ENCODE measurements at regions not wholly inside any gene's neighbourhood (a gene's known extent, or its start where the extent isn't known, plus 50 kb on each side); places are given as distances from the start of the nearest gene placed in this dataset.

DNA sequence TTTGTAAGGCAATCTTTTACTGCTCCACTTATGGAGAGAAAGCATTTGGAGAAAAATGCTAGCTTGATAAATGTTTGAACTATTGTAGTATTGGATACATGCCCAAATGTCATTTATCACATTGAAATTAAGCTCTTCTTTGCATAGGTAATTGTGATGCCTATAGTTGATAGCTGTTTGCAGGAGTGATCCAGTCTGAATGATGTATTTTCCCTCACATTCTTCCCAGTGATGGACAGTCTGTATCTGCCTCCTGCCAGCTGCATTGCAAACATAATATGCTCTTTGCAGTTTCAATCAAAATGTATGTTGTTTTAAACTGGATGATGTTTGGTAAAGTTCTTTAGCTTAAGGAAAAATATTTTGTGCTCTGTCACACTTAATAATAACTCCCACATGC is 89.8 kb downstream of the EDNRB start:
- Histone ChIP-seq H3K4me3 (ENCODE audit: low read depth, low read length) (no peak overlapping the region), H3K36me3 (ENCODE audit: control insufficient read depth, insufficient read depth, low read length) (no peaks in the 10 kb centered on the region), H3K27me3 (ENCODE audit: control insufficient read depth, insufficient read depth, low read length) (no peaks in the 10 kb centered on the region)
- no peak for DNase-seq (ENCODE audit: low read depth)
- TF ChIP-seq CTCF (IDR thresholded peaks at IDR 0.05; ENCODE audit: insufficient read depth, low read length, poor library complexity, severe bottlenecking), result no peak

DNA sequence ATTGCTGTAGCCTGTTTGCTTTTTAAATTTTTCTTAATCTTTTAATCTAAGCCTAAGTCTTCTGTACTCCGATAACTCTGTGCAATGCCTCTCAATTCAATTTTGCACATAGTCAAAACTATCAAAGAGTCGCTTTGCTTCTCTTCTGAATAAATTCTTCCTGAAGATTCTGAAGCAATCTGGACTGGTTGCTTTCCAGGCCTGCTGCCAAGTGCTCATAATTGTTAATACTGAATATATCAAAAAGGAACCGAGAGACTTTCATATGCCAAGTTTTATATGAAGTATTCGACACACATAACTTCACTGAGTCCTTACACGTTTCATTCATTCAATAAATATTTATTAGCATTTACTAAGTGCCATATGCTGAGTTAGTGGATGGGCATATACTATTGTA is 91.3 kb downstream of the EDNRB start:
- Histone ChIP-seq H3K4me3 (ENCODE audit: low read depth, low read length) (no peak overlapping the region), H3K27me3 (ENCODE audit: control insufficient read depth, insufficient read depth, low read length) (no peaks in the 10 kb centered on the region), H3K36me3 (ENCODE audit: control insufficient read depth, insufficient read depth, low read length) (no peaks in the 10 kb centered on the region)
- no peak for DNase-seq (ENCODE audit: low read depth)
- no peak for TF ChIP-seq CTCF (IDR thresholded peaks at IDR 0.05; ENCODE audit: insufficient read depth, low read length, poor library complexity, severe bottlenecking)

- no peaks in the 10 kb centered on the region for H3K27me3 ChIP-seq (ENCODE audit: control insufficient read depth, insufficient read depth, low read length)
- no peaks in the 10 kb centered on the region for H3K36me3 ChIP-seq (ENCODE audit: control insufficient read depth, insufficient read depth, low read length)
- DNase-seq (ENCODE audit: low read depth), result no peak
- H3K4me3 ChIP-seq (ENCODE audit: low read depth, low read length), result no peak overlapping the region
- peak; percentile 9 for TF ChIP-seq CTCF (IDR thresholded peaks at IDR 0.05; ENCODE audit: insufficient read depth, low read length, poor library complexity, severe bottlenecking)
Measured at GRCh38 chr13:77820431-77821149, 98.0 kb downstream of the EDNRB start.

DNA sequence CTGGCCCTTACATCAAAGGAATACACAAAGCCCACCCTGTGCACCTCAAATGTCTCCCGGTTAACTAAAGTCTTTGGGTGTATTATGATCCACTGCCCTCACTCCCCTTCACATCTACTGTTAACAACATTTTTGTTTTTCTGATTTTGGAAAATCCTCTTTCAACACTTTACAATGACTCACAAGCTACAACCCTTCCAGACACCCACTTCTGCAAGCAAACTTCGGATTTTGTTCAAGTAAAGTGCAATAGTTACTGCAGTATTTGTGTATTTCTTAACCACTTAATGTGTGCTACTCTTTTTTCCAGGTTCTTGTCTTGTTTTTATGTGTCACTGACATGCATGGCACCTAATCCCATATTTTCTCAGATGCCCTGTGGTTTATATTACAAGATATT is 101.1 kb downstream of the EDNRB start:
- TF ChIP-seq CTCF (IDR thresholded peaks at IDR 0.05; ENCODE audit: insufficient read depth, low read length, poor library complexity, severe bottlenecking), result no peak

GRCh38 chr13:77815330-77815729 is 103.3 kb downstream of the EDNRB start:
- no peaks in the 10 kb centered on the region for H3K36me3 ChIP-seq (ENCODE audit: control insufficient read depth, insufficient read depth, low read length)
- no peak for DNase-seq (ENCODE audit: low read depth)
- H3K27me3 ChIP-seq (ENCODE audit: control insufficient read depth, insufficient read depth, low read length), result no peaks in the 10 kb centered on the region
- no peak overlapping the region for H3K4me3 ChIP-seq (ENCODE audit: low read depth, low read length)
- no peak for TF ChIP-seq CTCF (IDR thresholded peaks at IDR 0.05; ENCODE audit: insufficient read depth, low read length, poor library complexity, severe bottlenecking)

More for the DNA sequence above, 101.1 kb downstream of the EDNRB start:
- Histone ChIP-seq H3K4me3 (ENCODE audit: low read depth, low read length) (no peak overlapping the region), H3K36me3 (ENCODE audit: control insufficient read depth, insufficient read depth, low read length) (no peaks in the 10 kb centered on the region), H3K27me3 (ENCODE audit: control insufficient read depth, insufficient read depth, low read length) (no peaks in the 10 kb centered on the region)
- DNase-seq (ENCODE audit: low read depth), result no peak
